ENCODE measurements at regions not wholly inside any gene's neighbourhood (a gene's known extent, or its start where the extent isn't known, plus 50 kb on each side); places are given as distances from the start of the nearest gene placed in this dataset.

DNA sequence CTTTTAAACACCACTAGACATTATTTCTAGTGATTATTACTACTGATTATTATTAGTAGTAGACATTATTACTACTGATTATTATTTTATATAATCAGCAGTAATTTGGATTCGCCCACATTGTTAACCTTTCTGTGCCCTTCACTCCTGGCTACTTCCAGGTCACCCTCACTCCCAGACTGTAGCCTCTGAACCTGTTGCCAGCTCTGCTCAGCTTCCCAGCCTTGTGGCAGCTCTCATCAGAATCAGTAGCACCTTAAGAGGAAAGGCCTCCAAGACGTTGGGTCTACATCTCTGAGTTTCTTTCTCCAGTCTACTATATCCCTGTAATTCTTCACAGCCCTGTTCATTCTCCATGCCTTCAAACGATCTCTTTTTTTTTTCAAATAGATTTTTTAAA is 137.0 kb downstream of the KATNIP start:
- FAIRE-seq: no peak

DNA sequence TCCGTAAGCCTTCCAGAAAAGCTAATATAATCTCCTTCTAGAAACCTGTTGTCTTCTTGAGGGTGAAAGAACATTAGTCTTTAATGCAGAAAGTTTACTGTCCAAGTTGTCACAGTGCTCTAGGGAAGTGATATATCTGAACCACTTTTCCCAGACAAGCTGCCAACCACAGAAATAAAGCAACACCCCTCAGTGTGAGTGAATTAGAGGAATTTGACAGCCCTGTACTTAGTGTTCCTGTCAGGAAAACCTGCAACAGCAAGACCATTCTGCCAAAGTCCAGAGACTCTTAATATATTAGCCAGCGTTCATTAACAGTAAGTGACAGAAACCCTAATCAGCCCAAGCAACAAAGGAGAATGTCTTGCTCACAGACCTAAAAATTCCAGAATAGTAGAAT is 137.7 kb downstream of the KATNIP start:
- no peak for FAIRE-seq

DNA sequence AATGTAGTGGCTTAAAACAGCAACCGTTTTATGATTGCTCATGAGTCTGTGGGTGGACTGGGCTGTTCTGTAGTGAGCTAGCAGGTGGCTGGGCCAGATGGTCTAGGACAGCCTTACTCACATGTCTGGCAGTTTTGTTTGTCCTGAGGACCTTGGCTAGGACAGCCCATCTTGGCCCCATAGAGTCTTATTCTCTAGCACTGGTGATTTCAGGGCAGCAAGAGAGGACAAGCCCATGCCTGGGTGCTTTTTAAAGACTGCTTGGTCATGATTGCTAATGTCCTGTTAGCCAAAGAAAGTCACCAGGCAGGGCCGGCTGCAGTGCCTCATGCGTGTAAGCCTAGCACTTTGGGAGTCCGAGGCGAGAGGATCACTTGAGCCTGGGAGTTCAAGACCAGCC is 139.8 kb downstream of the KATNIP start:
- FAIRE-seq: no peak

DNA sequence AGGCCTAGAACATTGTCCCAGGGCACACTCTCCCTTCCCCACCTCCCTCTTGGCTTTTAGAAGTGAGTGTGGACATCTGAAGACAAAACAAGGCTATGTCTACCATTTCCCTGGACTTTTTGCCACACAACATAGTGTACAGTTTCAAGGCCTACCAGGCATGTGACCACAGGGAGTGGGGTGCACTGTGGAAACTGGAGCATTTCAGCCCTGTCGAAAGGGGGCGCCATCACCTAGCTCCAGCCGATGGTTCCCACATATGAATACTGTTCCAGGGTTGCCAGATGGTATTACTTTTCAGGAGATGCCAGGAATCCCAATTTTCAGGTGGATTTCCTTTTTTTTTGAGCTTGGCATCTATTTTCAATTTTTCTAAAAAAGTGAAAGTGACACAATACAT is 140.7 kb downstream of the KATNIP start:
- FAIRE-seq: no peak

DNA sequence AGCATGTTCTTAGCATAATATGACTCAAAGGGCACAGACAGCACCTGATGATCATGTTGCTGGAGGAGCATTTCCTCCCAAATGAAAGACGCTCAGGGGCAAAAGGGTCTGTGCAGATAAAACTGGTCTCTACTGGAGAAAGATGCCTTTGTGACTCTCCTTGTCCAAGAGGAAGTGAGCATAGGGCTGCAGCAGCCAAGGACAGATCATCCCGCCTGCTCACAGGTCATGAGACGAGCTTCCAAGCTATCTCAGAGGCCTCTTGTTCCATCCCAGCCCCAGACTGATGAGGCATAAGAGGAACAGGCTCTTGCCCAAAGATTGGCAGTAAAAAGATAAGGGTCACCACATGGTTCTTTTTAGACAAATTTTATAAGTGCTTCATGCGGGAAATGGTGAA is 141.8 kb downstream of the KATNIP start:
- FAIRE-seq: no peak

DNA sequence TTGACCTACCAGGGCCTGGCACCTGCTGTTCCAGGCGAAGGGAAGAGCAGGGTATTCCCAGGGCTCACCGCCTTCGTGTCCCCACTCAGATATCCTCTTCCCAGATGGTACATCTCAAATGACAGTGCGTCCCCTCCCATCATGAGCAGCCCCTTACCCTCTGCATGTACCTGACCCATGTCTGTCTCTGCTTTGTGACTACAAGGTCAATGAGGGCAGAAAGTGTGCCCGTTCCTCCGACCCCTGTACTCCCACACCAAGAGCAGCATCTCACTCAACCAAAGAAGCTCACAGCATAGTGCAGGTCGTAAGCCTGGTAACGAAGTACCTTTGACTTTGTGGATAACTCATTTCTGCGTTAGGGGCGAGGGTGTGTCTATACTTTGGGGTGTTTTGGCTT is 142.6 kb downstream of the KATNIP start:
- FAIRE-seq: no peak

DNA sequence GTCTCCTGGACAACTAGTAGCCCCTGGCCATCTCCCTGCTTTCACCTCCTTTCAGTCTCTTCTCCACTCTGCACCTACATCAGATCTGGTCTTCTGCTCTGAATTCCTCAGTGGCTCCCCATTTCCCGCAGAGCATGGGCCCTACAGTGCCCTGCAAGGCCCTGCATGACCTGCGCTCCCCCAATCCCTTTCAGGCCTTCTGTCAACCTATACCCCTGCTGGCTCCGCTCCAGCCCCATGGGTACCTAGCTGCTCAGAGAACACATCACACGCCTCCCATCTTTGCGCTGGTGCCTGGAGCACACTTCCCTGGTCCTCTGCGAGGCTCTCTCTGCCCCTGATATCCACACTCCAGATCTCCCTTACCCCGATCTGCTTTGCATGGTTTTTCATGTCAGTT is 145.2 kb downstream of the KATNIP start:
- no peak for FAIRE-seq

DNA sequence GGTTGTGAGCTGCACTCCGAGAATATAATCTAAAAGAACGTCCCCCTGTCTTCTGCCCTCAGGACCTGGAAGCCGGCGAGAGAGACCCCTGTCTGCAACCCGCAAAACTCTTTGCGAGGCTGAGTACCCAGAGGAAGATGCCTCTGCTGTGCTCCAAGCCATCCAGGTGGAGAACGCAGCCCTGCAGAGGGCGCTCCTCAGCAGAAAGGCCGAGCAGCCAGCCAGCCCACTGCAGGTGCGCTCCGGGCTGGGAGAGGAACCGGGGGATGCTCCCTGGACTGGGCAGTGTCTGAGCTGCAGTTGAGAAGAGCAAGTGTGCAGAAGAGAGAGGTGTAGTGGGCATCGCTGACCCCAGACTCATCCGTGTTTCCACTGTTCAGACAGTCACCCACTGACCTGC is 148.3 kb downstream of the KATNIP start:
- no peak for FAIRE-seq

DNA sequence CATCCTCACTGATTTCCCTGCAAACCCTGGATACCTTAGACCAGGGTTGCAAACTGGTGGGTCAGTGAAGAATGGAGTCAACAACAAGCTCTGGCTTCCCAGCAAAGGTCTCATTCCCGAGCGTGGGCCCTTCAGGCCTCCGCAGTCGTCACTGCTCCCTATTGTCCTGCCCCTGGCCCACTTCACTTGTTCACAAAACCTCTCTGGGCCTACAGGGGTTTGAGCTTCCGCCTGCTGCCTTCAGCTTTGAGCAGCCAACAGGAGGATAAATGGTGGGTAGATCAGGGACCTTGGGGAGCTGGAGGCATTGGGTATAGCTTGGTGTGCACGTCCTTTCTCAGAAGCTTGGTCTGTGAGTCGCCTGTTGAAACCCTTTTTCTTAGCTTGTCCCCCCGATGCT is 148.8 kb downstream of the KATNIP start:
- FAIRE-seq: no peak

DNA sequence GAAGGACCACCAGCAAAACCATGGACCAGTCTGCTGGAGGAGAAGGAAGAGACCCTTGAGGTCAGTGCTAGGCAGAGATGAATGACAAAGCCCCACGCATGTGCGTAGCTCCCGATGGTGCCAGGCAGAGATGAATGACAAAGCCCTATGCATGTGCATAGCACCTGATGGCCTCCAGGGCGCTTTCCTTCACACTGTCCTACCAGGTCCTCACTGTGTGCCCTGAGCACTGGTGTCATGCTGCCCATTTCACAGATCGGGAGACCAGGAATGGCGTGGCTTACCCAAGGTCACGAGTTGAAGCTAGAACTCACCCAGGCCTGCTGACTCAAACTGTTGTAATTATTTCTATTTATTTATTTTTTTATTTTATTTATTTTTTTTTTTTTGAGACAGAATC is 149.6 kb downstream of the KATNIP start:
- no peak for FAIRE-seq

DNA sequence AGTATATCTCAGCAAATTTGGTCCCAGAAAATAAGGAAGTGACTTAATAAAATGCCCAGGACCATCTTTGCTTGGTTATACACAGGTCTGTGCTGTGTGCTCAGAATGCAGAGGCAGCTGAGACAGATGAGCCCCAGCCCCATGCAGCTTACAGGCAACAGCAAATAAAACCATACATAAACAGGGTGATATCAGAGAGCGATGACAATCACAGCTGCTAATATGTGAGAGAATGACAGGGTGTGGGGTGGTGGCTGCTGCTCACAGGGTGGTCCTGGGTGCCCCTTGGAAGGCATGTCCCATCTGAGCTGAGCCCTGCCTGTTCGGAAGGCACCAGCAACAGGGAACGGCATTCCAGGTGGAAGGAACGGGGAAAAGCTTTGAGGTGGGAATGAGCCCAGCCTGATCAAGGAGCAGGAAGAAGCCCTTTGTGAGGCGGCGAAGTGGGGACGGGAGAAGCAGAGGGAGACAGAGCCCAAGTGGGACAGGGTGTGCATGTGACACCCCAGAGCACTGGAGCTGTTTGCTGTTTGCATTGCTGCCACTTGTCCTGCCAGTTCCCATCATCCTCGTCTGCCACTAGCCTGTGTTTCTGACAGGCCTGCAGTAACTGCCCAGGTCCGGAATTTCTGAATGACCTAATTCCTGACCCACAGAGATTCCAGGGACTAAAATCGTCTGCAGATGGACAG is 150.5 kb downstream of the KATNIP start:
- no peak for FAIRE-seq

DNA sequence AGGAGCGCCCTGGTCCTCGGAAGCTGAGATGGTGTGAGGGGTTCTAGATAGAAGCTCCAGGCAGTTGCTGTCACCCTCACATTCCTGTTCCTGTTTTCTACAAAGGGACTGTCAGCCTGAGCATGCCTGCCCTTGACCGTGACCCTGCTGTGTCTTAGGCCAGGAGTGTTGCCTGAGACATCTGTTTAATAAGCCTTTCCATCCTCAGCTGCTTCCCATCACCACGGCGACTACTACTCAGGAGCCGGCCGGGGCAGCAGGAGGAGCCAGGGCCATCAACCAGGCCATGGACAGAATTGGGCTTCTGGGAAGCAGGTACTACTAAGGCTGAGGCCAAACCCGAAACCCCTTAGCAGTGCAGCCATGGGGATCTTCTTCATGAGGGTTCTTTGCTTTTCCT is 151.4 kb downstream of the KATNIP start:
- no peak for FAIRE-seq

DNA sequence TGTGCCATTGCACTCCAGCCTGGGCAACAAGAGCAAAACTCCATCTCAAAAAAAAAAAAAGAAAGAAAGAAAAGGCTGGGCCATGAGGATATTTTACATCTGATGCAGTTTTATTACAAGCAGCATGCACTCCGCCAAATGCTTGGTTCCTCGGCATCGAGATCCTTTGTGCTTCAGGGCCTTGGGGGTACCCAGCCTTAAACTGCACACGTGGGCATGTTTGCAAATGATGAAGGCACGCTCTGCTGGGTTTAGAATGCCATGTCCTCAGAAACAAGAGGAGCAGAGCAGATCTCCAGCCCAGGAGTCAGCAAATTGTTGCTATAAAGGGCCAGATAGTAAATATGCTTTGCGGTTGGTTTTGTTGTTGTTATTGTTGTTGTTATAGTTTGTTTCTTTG is 153.2 kb downstream of the KATNIP start:
- FAIRE-seq: no peak

DNA sequence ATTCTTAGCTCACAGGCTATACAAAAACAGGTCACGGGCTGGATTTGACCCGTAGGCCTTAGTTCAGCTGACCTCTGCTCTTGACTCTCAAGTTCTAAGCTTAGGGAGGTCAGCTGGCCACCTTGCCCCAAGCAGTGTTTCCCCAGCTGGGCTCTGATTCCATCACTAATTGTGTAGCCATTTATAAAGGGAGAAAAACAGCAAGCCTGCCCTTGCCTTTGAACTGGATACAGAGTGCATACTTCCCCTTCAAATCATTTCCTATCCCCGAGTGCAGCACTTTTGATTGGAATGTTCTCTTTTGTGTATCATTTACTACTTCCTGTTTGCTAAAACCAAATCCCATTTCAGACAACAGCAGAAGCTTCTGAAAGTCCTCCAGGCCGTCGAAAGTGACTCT is 153.6 kb downstream of the KATNIP start:
- FAIRE-seq: no peak

DNA sequence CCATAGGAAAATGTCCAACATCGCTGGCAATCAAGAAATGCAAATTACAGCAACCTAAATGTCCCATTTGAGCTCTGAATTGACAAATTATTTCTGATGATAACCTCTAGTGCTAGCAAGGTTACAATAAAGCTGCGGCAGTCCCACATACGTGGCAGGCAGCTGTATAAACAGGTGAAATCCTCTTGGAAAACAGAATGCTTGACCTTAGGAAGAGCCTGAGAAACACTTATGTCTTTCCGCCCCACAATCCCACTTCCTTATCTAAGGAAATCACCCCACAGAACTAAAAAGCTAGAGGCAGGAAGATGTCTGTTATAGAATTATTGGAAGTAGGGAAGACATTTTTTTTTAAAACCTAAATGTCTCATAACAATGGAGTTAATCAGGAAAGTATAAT is 154.3 kb downstream of the KATNIP start:
- FAIRE-seq: no peak

DNA sequence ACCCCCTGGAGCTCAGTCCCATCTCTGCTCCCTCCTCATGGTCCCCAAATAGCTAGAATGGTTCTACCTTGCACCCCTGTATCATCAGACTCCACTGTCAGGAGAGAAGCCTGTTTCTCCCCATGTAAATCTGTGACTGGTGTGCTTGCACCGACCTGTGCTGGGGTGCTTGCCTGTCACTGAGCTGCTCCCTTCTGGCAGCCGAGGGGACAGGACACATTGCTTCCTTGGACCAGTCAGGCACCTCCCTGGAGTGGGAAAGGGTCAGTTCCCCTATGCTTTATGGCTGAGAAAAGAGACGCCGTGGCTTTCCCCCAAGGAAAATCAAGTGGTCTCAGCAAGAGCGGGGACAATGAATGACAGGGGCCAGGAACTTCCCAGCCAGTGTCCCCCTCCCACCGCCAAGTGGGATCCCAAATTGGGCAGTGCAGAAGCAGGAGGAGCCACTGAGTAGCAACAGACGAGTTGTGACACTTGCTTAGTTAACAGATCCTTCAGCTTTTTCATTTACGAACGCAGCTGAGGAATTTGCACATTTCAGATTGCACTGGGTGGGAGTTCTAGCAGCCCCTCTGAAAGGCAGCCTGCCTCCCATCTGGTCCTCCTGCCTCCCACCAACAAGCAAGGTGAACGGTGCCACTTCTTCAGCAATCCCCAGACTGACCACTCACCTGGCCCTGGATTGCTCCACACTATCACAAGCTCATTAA is 156.4 kb downstream of the KATNIP start:
- FAIRE-seq: no peak

DNA sequence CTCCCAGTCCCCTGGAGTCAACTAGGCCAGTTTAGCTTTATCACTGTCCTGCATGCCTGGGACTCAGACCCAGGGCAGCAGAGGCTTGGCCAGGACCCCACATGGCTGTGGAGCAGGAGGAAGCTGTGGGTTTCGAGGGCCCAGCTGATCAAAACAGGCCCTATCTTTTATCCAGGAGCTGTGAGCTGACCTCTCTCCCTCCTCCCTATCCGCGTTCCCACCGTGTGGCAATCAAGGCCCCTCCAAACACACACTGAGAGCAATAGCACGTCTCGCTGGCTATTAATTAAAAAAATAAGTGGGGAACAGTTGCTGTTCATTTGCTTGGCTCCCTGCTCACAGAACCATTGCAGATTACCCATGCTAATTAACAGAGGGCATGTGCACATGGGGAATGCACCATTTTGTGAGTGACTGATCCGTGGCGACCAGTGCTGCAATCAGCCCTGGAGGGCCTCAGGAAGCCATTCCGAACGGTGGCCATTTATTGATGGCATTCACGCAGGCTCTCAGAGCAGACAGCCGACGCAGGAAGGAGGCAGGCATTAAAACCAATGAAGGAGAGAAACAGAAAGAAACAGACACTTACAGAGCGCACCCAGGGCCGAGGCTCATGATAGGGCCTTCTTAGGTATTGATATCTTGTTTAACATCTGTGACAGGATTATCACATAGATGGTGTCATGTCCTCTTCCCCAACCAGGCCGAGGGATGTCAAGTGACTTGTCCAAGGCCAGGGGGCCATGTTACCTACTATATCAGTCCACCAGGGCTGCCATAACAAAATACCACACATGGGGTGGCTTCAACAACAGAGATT is 157.1 kb downstream of the KATNIP start:
- FAIRE-seq: no peak

DNA sequence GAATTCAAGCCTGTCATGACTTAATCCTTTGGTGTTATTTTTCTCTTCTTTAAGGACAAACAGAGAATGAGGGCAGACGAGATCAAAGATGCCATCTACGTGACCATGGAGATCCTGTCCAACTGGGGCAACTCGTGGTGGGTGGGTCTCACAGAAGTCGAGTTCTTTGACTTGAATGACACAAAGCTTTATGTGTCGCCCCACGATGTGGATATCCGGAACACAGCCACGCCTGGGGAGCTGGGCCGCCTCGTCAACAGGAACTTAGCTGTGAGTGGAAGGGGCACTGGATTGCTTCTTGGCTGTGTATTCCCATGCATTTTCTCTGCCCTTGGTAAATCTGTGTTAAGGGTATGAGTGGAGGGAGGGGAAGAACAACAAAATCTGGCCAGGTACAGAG is 158.7 kb downstream of the KATNIP start:
- FAIRE-seq: no peak

DNA sequence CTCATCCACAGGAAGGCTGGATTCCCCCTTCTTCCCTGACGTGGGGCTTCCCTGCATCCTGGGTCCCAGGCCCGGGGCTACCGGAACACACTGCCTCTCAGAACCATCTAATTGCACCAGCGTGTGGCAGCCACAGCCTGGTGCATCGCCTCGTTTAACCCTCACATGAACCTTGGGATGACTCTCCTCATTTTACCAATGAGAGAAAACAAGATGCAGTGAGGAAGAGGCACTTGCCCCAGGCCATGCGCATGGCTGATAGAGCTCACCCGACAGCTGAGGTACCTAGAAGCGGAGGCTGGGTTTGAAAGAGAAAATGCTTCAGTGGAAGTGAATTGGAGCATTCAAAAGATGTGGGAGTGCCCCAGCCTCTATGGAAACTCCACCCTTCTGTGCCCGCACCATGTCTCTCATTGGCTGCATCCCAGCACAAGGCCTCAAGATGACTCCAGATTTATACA is 162.3 kb downstream of the KATNIP start:
- FAIRE-seq: no peak

DNA sequence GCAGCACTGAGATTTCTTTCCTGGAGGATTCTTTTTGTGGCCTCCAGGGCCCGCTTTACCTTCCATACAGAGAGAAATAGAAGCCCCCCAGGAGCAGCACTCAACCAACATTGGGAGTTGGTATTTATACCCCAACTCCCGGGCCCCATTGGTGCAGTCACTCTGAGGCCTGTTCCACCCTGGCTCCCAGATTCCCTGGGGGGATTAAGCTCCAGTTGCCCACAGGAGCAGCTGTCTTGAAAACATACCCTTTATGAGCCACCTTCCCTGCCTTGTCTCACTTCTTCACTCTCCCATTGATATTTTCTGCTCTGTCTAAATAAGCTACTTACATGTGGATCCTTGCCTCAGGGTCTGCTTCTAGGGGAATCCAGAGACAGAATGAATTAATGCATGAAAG is 167.8 kb downstream of the KATNIP start:
- no peak for FAIRE-seq

DNA sequence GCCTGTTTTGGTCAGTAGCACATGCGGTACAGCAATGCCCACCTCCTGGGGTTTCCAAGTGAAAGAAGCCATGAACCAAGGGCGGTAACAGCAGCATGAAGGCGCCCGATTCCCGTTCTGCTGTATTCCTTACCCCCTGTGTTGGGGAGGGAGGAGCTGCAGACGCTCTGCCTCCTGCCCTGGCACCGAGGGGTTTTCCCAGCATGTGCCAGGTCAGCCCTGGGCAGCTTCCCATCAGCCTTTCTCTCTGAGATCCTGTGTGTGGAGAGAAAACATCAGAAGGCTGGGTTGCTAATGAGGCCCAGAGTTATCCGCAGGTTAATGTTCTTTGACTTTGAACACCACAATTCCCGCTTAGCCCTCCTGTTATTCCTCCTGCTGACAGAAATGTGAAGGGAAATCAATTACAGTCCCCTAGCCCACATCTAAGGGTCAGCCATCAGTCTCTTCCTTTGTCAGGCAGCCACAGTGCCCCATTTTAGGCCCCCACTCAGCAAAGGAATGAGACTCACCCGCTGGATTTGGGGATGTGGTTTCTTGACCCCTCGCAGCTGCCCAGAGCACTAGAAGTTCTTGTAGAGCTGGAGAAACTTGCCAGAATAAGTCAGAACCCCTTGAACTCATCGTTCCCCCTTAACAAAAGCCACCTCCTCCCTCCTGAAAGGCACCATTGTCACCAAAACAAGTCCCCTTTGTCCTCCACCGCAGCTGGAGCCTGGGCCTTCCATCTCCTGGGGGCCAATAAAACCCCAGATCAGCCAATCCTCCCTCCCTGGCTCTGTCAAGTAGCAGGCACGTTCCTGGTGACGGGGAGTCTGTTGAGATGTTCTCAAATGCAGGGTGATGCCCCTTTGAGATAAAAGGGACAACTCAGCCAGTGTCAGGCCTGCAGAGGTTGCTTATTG is 168.5 kb downstream of the KATNIP start:
- no peak for FAIRE-seq

DNA sequence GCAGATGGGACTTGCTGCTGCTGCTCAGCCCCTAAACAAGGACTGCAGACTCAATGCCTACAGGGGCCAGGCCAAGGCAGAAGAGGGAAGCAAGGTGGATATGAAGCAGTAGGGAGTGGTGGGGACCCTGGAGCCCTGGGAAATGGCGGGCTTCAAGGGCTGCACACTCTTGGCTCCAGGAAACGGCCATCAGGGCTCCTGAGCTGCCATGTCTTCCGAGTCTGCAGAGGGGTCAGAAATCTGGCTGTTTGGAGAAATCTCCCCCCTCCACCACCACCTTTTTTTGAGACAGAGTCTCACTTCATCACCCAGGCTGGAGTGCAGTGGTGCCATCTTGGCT is 169.1 kb downstream of the KATNIP start:
- FAIRE-seq: no peak
